Cardiac muscle cell (in vitro differentiated cells and primary cell): ENCODE measurements at regions not wholly inside any gene's neighbourhood (a gene's known extent, or its start where the extent isn't known, plus 50 kb on each side); places are given as distances from the start of the nearest gene placed in this dataset.
"Not testable (repeated sequence)": the region's sequence is repeated elsewhere in the genome, so short reads cannot be mapped to it uniquely, and the experiment has no call there.

Experiments
- DNase-seq, 2 donors: peaks; one replicate each; pipeline versions ENCODE4 v3.0.0 to v3.0.0-alpha.2; 2010 to 2017; ENCODE audit warnings: low read depth in 1 of 2, low spot score in 1 of 2
- H3K27ac ChIP-seq: fragments of 200-600 bp; sonication (generic); 2 replicates; pipeline ENCODE4 v1.5.1; 2016
- H3K27me3 ChIP-seq: fragments of 200-600 bp; sonication (generic); 2 replicates; pipeline ENCODE4 v1.6.0; 2016; ENCODE audit warnings: control low read depth
- H3K36me3 ChIP-seq: fragments of 200-600 bp; sonication (generic); 2 replicates; pipeline ENCODE4 v1.5.1; 2016; ENCODE audit warnings: control low read depth
- H3K4me1 ChIP-seq: fragments of 200-600 bp; sonication (generic); 2 replicates; pipeline ENCODE4 v1.8.1; 2017; ENCODE audit warnings: low read depth, mild to moderate bottlenecking, mixed run types
- H3K4me3 ChIP-seq: fragments of 200-600 bp; sonication (generic); 2 replicates; pipeline ENCODE4 v1.5.1; 2016; ENCODE audit warnings: mild to moderate bottlenecking
- H3K9me3 ChIP-seq: fragments of 200-600 bp; sonication (generic); 2 replicates; pipeline ENCODE4 v1.5.1; 2017; ENCODE audit warnings: low read depth, mild to moderate bottlenecking, control low read depth
- CTCF ChIP-seq: IDR thresholded peaks from 2 replicates; pipeline ENCODE4 v1.5.1; 2012; ENCODE audit warnings: low read depth, mild to moderate bottlenecking, low read length

DNA sequence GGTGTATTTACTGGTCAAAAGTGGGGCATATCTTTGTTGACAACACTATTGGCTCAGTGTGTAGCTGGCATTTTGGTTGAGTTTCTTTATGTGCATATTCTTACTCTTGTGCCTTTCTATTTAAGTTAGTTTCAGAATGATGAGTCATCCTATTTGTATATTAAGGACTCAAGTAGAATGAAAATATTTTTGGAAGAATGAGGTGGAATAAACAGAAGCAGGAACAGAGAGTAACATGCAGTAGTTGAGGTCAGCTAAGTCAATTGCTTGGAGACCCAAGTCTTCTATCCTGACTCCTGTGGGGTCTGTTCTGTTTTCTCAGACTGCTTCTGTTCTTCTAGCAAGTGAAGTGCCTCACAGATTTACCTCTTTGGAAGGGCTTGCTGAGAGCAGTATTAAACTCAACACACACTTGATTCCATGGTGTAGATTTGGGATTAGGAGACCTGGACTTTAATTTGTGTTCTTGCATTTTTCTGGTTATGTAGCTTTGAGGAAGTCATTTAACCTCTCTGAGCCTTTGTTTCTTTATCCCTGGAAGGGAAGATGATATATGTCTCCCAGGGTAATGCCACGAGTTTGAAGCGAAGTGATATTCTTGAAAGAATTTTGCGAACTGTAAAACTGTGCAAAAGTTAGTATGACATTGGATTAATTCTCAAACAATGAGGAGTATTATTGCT, 324.3 kb downstream of the QKI start:
- H3K27me3 ChIP-seq: no peaks in the 10 kb centered on the region

GRCh38 chr6:163738304-163738703, 323.8 kb downstream of the QKI start:
- no peak for TF ChIP-seq CTCF
- Histone ChIP-seq H3K27ac (no peak overlapping the region), H3K4me1 (peaks cover 5% of the 10 kb centered on the region), H3K4me3 (no peak overlapping the region), H3K36me3 (no peaks in the 10 kb centered on the region), H3K9me3 (no peaks in the 10 kb centered on the region), H3K27me3 (no peaks in the 10 kb centered on the region)
- DNase-seq: no peak

More for the DNA sequence above, 324.3 kb downstream of the QKI start:
- no peaks in the 10 kb centered on the region for H3K36me3 ChIP-seq
- H3K4me1 ChIP-seq: peaks cover 5% of the 10 kb centered on the region
- H3K4me3 ChIP-seq: no peak overlapping the region
- H3K27ac ChIP-seq: no peak overlapping the region
- no peak for TF ChIP-seq CTCF
- DNase-seq: no peak
- H3K9me3 ChIP-seq: no peaks in the 10 kb centered on the region

DNA sequence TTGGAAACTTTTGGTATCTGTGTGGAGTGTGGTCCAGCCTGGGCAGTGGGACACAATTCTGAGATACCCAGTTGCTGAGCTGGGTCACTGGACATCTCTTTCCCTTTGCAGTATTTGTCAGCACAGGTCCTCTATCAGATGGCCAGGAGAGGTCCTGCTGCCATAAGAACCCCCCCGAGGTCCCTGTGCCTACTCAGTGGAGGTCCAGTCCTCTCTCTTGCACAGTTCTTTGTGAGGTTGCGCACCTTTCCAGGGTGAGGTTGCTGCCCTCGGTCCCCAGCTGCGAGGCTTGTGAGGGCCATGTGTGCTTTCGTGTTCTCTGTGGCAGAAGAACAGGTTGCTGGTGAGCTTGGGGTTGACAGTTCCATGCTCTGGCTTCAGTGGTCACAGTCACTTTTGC, 320.6 kb downstream of the QKI start:
- H3K4me3 ChIP-seq: no peak overlapping the region
- H3K27ac ChIP-seq: no peak overlapping the region
- no peak for DNase-seq
- no peak for TF ChIP-seq CTCF
- no peaks in the 10 kb centered on the region for H3K9me3 ChIP-seq
- H3K27me3 ChIP-seq: no peaks in the 10 kb centered on the region
- H3K36me3 ChIP-seq: no peaks in the 10 kb centered on the region
- H3K4me1 ChIP-seq: peaks cover 25% of the 10 kb centered on the region

DNA sequence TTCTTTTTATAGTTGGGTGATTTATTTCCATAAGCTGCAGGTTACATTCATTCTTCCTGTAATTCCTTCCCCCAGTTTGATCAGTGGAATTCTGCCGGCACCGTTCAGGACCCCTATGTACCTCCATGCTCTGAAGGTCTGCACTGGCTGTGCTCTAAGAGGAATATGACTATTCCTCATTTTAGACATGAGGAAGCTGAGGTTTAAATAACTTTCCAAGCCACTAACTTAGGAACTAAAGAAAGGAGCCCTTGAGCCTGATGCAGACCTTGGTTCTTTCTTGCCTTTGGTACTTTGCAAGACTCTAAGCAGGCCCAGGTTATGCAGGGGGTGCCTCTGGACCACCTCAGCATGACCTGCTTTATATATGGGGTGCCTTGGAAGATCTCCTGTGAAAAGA, 318.5 kb downstream of the QKI start:
- no peak overlapping the region for H3K4me3 ChIP-seq
- H3K36me3 ChIP-seq: no peaks in the 10 kb centered on the region
- no peaks in the 10 kb centered on the region for H3K27me3 ChIP-seq
- H3K9me3 ChIP-seq: no peaks in the 10 kb centered on the region
- no peak for DNase-seq
- no peak for TF ChIP-seq CTCF
- H3K27ac ChIP-seq: no peak overlapping the region
- H3K4me1 ChIP-seq: peaks cover 43% of the 10 kb centered on the region

DNA sequence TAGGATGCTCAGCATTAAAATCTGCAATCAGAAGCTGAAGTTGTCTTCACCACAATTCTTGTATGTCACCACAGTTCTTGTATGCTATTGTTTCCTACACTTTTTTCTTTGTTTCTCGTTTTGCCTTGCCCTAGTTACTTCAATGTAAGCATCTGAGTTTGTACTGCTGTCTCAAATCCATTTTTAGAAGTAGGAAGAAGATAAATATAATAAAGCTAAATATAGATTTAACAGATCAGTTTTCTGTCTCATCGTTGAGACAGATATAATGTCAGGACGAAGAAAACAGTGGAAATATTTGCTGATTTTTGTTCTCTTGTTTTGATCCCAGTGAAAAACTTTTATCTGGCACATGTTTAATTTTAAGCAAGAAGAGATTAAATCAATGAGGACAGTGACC, 318.0 kb downstream of the QKI start:
- DNase-seq: no peak
- no peaks in the 10 kb centered on the region for H3K36me3 ChIP-seq
- H3K27ac ChIP-seq: no peak overlapping the region
- no peak overlapping the region for H3K4me3 ChIP-seq
- TF ChIP-seq CTCF: no peak
- peaks cover 43% of the 10 kb centered on the region for H3K4me1 ChIP-seq
- H3K27me3 ChIP-seq: no peaks in the 10 kb centered on the region
- no peaks in the 10 kb centered on the region for H3K9me3 ChIP-seq

DNA sequence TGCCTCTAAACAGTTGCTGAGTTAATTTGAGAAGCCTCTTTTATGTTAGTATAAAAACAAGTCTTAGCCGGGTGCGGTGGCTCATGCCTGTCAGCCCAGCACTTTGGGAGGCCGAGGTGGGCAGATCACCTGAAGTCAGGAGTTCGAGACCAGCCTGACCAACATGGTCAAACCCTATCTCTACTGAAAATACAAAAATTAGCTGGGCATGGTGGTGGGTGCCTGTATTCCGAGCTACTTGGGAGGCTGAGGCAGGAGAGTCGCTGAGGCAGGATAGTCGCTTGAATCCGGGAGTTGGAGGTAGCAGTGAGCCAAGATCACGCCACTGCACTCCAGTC, 317.5 kb downstream of the QKI start:
- not testable (repeated sequence) for H3K27ac ChIP-seq, H3K4me3 ChIP-seq, H3K9me3 ChIP-seq, H3K27me3 ChIP-seq, H3K36me3 ChIP-seq, DNase-seq
- H3K4me1 ChIP-seq: peaks cover 43% of the 10 kb centered on the region
